GM12892 (cell line): ENCODE measurements at regions not wholly inside any gene's neighbourhood (a gene's known extent, or its start where the extent isn't known, plus 50 kb on each side); places are given as distances from the start of the nearest gene placed in this dataset.
"Not testable (repeated sequence)": the region's sequence is repeated elsewhere in the genome, so short reads cannot be mapped to it uniquely, and the experiment has no call there.

Experiments used
- DNase-seq: peaks from one replicate; pipeline ENCODE4 v3.0.0; 2011; ENCODE audit not compliant: insufficient read length
- FAIRE-seq: peaks from 2 replicates; lab custom pipeline; 2011; peaks lifted over from hg19 to GRCh38; lab: Jason Lieb, UNC
- POLR2A ChIP-seq: IDR thresholded peaks from 2 replicates; pipeline ENCODE4 v1.6.1; 2011; ENCODE audit warnings: low read depth, low read length, control low read depth
- POLR2AphosphoS5 ChIP-seq: IDR thresholded peaks from 2 replicates; pipeline ENCODE4 v1.6.1; 2011; ENCODE audit warnings: low read depth, low read length, control low read depth
- TAF1 ChIP-seq: IDR thresholded peaks from 2 replicates; pipeline ENCODE4 v1.6.1; 2011; ENCODE audit warnings: low read depth, mild to moderate bottlenecking, control low read depth, low read length, borderline replicate concordance

- DNase-seq: no peak
- TF ChIP-seq POLR2A (no peak), TAF1 (no peak), POLR2AphosphoS5 (no peak)
- FAIRE-seq: no peak
These were observed 158.1 kb upstream of the MAST4 start for GRCh38 chr5:66438087-66438486.

- DNase-seq: no peak
- TF ChIP-seq TAF1 (no peak), POLR2AphosphoS5 (no peak), POLR2A (no peak)
- FAIRE-seq: no peak
These were observed 157.5 kb upstream of the MAST4 start for GRCh38 chr5:66438696-66439095.

GRCh38 chr5:66440202-66440680 lies 156.0 kb upstream of the MAST4 start:
- no peak for FAIRE-seq
- TF ChIP-seq TAF1 (no peak), POLR2AphosphoS5 (no peak), POLR2A (no peak)
- DNase-seq: no peak

GRCh38 chr5:66441351-66441750 lies 154.8 kb upstream of the MAST4 start:
- no peak for TF ChIP-seq POLR2AphosphoS5
- TF ChIP-seq TAF1: no peak
- TF ChIP-seq POLR2A: no peak
- DNase-seq (no peak), FAIRE-seq (no peak)

- TF ChIP-seq POLR2A (no peak), TAF1 (no peak)
- no peak for FAIRE-seq
- no peak for DNase-seq
These were observed 153.2 kb upstream of the MAST4 start for GRCh38 chr5:66442951-66443445.

GRCh38 chr5:66443462-66444130 lies 152.6 kb upstream of the MAST4 start:
- DNase-seq (no peak), FAIRE-seq (no peak)
- TF ChIP-seq POLR2A: no peak
- TF ChIP-seq TAF1: no peak
- TF ChIP-seq POLR2AphosphoS5: no peak

- not testable (repeated sequence) for FAIRE-seq, DNase-seq
These were observed 148.1 kb upstream of the MAST4 start for GRCh38 chr5:66448070-66448469.

GRCh38 chr5:66450237-66450636 lies 146.0 kb upstream of the MAST4 start:
- FAIRE-seq: no peak

GRCh38 chr5:66450988-66451387 lies 145.2 kb upstream of the MAST4 start:
- TF ChIP-seq POLR2A (no peak), POLR2AphosphoS5 (no peak), TAF1 (no peak)
- FAIRE-seq (no peak), DNase-seq (no peak)

More at GRCh38 chr5:66450237-66450636, 146.0 kb upstream of the MAST4 start:
- TF ChIP-seq POLR2A (no peak), TAF1 (no peak), POLR2AphosphoS5 (no peak)
- DNase-seq: no peak

GRCh38 chr5:66452109-66452508 lies 144.1 kb upstream of the MAST4 start:
- FAIRE-seq (no peak), DNase-seq (no peak)
- TF ChIP-seq POLR2A (no peak), TAF1 (no peak), POLR2AphosphoS5 (no peak)

- TF ChIP-seq POLR2A (no peak), TAF1 (no peak), POLR2AphosphoS5 (no peak)
- DNase-seq: no peak
- no peak for FAIRE-seq
These were observed 141.8 kb upstream of the MAST4 start for GRCh38 chr5:66454186-66455078.

GRCh38 chr5:66459728-66460127 lies 136.5 kb upstream of the MAST4 start:
- DNase-seq (no peak), FAIRE-seq (no peak)
- no peak for TF ChIP-seq POLR2AphosphoS5
- TF ChIP-seq TAF1: no peak
- TF ChIP-seq POLR2A: no peak
